SU-DHL-6 (cell line): ENCODE measurements at regions not wholly inside any gene's neighbourhood (a gene's known extent, or its start where the extent isn't known, plus 50 kb on each side); places are given as distances from the start of the nearest gene placed in this dataset.

Experiments used
- EZH2phosphoT487 ChIP-seq: fragments of 200-600 bp; sonication (generic), shearing (Covaris generic); conservative IDR thresholded peaks from 2 replicates; pipeline ENCODE4 v1.6.1; 2018; ENCODE audit warnings: mild to moderate bottlenecking, antibody characterized with exemption, low read length, moderate library complexity, mixed read lengths
- TF ChIP-seq, protein P1 (sequence below): fragments of 200-600 bp; sonication (generic); IDR thresholded peaks from one replicate; pipeline ENCODE4 v1.5.1; 2017; ENCODE audit warnings: antibody characterized with exemption, mild to moderate bottlenecking, low read length, moderate library complexity; ENCODE audit not compliant: insufficient read depth, poor library complexity, severe bottlenecking

DNA sequence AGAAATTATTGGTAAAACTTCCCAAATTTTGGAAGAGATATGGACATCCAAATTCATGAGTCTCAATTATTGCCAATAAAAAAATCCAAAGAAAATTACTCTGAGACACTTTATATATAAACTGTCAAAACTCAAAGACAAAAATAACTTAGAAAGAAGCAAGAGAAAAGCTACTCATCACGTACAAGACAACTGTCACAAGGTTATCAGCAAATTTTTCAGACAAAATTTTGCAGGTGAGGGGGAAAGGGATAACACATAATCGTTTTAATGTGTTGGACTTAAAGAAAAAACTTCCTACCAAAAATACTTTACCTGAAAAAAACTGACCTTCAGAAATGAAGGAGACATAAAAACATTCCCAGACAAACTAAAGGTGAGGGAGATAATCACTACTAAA is 272.5 kb downstream of the THBS2 start:
- TF ChIP-seq, protein P1, sequence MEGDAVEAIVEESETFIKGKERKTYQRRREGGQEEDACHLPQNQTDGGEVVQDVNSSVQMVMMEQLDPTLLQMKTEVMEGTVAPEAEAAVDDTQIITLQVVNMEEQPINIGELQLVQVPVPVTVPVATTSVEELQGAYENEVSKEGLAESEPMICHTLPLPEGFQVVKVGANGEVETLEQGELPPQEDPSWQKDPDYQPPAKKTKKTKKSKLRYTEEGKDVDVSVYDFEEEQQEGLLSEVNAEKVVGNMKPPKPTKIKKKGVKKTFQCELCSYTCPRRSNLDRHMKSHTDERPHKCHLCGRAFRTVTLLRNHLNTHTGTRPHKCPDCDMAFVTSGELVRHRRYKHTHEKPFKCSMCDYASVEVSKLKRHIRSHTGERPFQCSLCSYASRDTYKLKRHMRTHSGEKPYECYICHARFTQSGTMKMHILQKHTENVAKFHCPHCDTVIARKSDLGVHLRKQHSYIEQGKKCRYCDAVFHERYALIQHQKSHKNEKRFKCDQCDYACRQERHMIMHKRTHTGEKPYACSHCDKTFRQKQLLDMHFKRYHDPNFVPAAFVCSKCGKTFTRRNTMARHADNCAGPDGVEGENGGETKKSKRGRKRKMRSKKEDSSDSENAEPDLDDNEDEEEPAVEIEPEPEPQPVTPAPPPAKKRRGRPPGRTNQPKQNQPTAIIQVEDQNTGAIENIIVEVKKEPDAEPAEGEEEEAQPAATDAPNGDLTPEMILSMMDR, result no peak
- no peak for TF ChIP-seq EZH2phosphoT487
